ENCODE measurements at regions not wholly inside any gene's neighbourhood (a gene's known extent, or its start where the extent isn't known, plus 50 kb on each side); places are given as distances from the start of the nearest gene placed in this dataset.

- no peaks in the 10 kb centered on the region for H3K36me3 ChIP-seq (replicated peaks)
- in situ Hi-C loops (cut with MboI; ENCODE audit: low sequenced_read_pairs), result no loop called here
- no peaks in the 10 kb centered on the region for H3K4me1 ChIP-seq
- H3K4me3 ChIP-seq, result no peak overlapping the region
- DNase-seq (ENCODE audit: low spot score in 2 of 2), result no peak
- H3K9me3 ChIP-seq, result no peaks in the 10 kb centered on the region
- H3K27me3 ChIP-seq (ENCODE audit: low read depth), result no peaks in the 10 kb centered on the region; the same call in 1 of the 2 replicates
Measured at GRCh38 chr2:238560234-238560633, 133.5 kb downstream of the ASB1 start.

DNA sequence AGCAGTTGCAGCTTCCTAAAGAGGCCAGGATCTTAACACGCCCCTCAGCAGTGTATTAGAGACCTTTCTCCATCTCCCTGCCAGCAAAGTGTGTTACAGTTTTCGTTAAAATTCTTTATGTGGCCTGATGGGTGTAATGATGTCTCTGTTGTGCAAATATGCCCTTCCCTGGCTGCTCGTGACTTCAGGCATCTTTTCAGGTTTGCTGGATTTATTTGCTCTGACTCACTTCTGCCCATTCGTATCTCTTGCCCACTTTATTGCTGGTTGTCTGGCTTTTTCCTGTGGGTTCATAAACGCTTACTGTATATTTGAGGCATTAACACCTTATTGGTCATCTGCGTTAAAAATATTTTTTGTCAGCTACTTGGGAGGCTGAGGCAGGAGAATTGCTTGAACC is 134.5 kb downstream of the ASB1 start:
- no peaks in the 10 kb centered on the region for H3K36me3 ChIP-seq (replicated peaks)
- no peaks in the 10 kb centered on the region for H3K9me3 ChIP-seq
- in situ Hi-C loops (cut with MboI; ENCODE audit: low sequenced_read_pairs), result no loop called here
- no peaks in the 10 kb centered on the region; the same call in 1 of the 2 replicates for H3K27me3 ChIP-seq (ENCODE audit: low read depth)
- no peaks in the 10 kb centered on the region for H3K4me1 ChIP-seq
- DNase-seq (ENCODE audit: low spot score in 2 of 2), result no peak
- no peak overlapping the region for H3K4me3 ChIP-seq

DNA sequence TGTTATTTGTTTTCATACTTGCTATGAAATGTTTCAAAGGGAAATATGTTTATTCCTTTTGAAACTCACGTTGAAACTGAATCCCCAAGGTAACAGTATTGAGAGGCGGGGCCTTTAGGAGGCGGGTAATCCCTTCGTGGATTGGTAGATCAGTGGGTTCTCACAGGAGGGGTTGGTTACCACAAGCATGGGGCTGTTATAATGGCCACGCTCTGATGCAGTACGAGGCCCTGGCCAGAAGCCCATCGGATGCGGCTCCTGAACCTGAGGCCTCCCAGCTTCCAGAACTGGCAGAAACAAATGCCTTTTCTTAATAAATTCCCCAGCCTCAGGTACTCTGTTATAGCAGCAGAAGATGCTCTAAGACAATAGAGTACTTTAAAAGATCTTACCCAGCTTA is 135.7 kb downstream of the ASB1 start:
- in situ Hi-C loops (cut with MboI; ENCODE audit: low sequenced_read_pairs), result no loop called here

GRCh38 chr2:238563551-238563950 is 136.8 kb downstream of the ASB1 start:
- Histone ChIP-seq H3K9me3 (no peaks in the 10 kb centered on the region), H3K4me1 (no peaks in the 10 kb centered on the region)
- DNase-seq (ENCODE audit: low spot score in 2 of 2), result no peak

More for the DNA sequence above, 135.7 kb downstream of the ASB1 start:
- DNase-seq (ENCODE audit: low spot score in 2 of 2), result no peak
- Histone ChIP-seq H3K36me3 (replicated peaks) (no peaks in the 10 kb centered on the region), H3K27me3 (ENCODE audit: low read depth) (no peaks in the 10 kb centered on the region; the same call in 1 of the 2 replicates), H3K4me1 (no peaks in the 10 kb centered on the region), H3K9me3 (no peaks in the 10 kb centered on the region), H3K4me3 (no peak overlapping the region)

DNA sequence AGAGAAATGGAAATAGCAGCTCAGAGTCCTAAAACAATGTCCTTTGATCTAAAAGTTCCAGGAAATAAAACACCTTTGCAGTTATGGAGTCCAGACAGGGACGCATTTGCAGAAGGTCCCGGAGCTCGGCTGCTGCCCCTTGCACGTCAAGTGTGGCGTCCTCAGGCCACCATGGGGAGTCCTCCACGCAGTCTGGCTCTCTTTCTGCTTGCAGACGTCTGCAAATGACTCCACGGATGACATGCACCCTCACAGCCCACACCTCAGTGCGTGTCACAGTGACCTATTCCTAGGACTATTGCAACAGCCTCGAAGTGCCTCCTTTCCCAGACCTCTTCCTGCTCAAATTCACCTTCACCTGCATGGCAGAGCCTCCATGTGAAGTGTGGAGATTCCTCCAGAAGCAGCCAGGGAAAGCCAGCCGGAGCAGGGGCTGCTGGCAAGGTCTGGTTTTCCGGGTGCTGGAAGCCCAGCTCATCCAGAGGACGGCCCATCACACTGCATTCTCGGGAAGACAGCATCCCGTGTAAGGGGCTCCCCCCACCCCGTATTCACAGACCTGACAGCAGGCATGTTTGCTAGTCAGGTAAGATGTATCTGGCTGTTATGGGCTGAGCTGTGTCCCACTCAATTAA is 137.7 kb downstream of the ASB1 start:
- H3K9me3 ChIP-seq, result no peaks in the 10 kb centered on the region
- no peaks in the 10 kb centered on the region; the same call in 1 of the 2 replicates for H3K27me3 ChIP-seq (ENCODE audit: low read depth)
- no peaks in the 10 kb centered on the region for H3K4me1 ChIP-seq
- DNase-seq (ENCODE audit: low spot score in 2 of 2), result no peak
- H3K4me3 ChIP-seq, result no peak overlapping the region
- no peaks in the 10 kb centered on the region for H3K36me3 ChIP-seq (replicated peaks)
- in situ Hi-C loops (cut with MboI; ENCODE audit: low sequenced_read_pairs), result no loop called here

More at GRCh38 chr2:238563551-238563950, 136.8 kb downstream of the ASB1 start:
- no peaks in the 10 kb centered on the region for H3K36me3 ChIP-seq (replicated peaks)
- in situ Hi-C loops (cut with MboI; ENCODE audit: low sequenced_read_pairs), result no loop called here
- no peaks in the 10 kb centered on the region; the same call in 1 of the 2 replicates for H3K27me3 ChIP-seq (ENCODE audit: low read depth)
- H3K4me3 ChIP-seq, result no peak overlapping the region

- H3K27me3 ChIP-seq (ENCODE audit: low read depth), result no peaks in the 10 kb centered on the region; the same call in 1 of the 2 replicates
Measured at GRCh38 chr2:238565031-238565430, 138.3 kb downstream of the ASB1 start.

DNA sequence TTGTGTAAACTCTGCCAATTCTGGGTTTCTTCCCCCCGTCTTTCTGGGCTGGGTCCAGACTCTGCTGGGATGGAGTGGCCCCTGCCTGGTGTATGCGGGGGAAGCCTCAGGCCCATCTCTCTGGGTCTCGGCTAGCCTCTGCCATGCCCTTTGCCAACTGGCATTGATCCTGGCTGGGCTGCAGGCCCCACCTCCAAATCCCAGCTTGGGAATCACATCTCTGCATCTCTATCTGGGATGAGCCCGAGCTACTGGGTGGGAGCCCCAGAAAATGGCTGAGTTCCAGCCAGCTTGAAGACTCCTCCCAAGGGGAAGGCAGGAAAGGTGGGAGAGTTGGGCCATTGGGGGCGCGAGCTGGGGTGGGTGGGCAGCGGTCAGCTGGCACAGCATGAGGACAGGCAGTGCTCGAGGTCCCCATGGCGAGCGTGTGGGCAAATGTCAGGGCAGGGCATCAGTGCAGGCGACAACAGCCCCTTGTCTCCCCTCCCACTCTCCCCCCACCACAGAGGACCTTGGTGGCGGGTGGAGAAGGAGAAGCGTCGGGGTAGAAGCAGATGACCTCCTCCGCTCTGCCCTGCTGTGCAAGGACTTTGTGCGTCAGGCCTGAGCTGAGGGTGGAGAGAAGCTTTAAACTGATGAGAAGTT is 139.4 kb downstream of the ASB1 start:
- H3K4me3 ChIP-seq, result no peak overlapping the region
- in situ Hi-C loops (cut with MboI; ENCODE audit: low sequenced_read_pairs), result no loop called here
- no peak for DNase-seq (ENCODE audit: low spot score in 2 of 2)
- H3K4me1 ChIP-seq, result no peaks in the 10 kb centered on the region
- H3K36me3 ChIP-seq (replicated peaks), result no peaks in the 10 kb centered on the region
- H3K27me3 ChIP-seq (ENCODE audit: low read depth), result no peaks in the 10 kb centered on the region; the same call in 1 of the 2 replicates
- no peaks in the 10 kb centered on the region for H3K9me3 ChIP-seq

More at GRCh38 chr2:238565031-238565430, 138.3 kb downstream of the ASB1 start:
- no peak for DNase-seq (ENCODE audit: low spot score in 2 of 2)
- in situ Hi-C loops (cut with MboI; ENCODE audit: low sequenced_read_pairs), result no loop called here
- no peak overlapping the region for H3K4me3 ChIP-seq
- no peaks in the 10 kb centered on the region for H3K4me1 ChIP-seq
- no peaks in the 10 kb centered on the region for H3K9me3 ChIP-seq
- H3K36me3 ChIP-seq (replicated peaks), result no peaks in the 10 kb centered on the region

DNA sequence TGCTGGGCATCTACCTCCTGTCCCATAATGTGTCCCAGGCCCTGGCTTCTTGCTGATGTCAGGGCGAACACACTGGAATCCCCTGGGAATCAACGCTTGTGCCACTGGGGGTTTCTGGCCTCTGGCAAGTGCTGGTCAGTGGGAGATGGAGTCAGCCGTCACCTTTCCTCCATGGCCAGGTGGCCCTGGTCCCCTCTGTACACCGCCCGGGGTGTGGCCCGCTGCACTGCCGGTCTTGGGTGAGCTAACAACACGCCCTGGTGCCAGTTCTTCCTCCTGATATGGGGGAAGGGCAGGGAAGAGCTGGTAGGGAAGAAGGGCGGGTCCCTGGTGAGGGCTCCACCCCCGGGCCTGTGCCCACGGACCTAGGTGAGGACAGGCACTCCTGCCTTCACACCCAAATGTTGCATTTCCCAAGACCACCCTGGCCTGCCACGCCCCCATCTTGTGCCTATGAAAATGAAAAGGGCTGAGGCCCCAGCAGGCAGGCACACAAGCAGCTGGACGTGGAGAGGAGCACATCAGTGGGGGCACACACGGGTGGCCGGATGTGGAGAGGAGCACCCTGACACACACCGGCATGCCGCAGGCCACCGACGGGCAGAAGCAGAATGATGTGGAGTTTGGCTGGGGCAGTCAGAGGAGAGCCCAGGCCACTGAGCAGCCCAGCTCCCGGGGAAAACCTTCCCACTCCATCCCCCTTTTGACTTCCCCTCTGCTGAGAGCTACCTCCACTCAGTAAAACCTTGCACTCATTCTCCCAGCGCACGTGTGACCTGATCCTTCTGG is 140.5 kb downstream of the ASB1 start:
- Histone ChIP-seq H3K9me3 (no peaks in the 10 kb centered on the region), H3K36me3 (replicated peaks) (no peaks in the 10 kb centered on the region), H3K4me3 (no peak overlapping the region), H3K27me3 (ENCODE audit: low read depth) (no peaks in the 10 kb centered on the region; the same call in 1 of the 2 replicates), H3K4me1 (no peaks in the 10 kb centered on the region)
- no peak for DNase-seq (ENCODE audit: low spot score in 2 of 2)
- in situ Hi-C loops (cut with MboI; ENCODE audit: low sequenced_read_pairs), result no loop called here

DNA sequence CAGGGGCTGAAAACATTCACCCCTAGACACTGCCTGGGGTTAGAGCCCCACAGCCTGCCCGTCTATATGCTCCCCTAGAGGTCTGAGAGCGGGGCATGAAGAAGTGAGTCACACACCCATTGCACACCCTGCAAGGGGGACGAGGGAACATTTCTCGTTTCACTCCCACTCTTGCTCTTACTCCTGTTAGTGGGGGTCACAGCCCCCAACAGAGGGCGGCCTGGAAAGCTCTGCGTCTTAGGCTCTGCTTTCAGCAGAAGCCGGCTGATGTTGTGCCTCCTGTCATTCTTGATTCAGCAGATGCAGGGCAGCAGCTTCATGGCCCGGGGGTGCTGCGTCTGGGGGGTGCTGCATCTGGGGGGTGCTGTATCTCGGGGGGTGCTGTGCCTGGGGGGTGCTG is 141.3 kb downstream of the ASB1 start:
- Histone ChIP-seq H3K9me3 (no peaks in the 10 kb centered on the region), H3K36me3 (replicated peaks) (no peaks in the 10 kb centered on the region), H3K27me3 (ENCODE audit: low read depth) (no peaks in the 10 kb centered on the region; the same call in 1 of the 2 replicates), H3K4me1 (no peaks in the 10 kb centered on the region), H3K4me3 (no peak overlapping the region)
- in situ Hi-C loops (cut with MboI; ENCODE audit: low sequenced_read_pairs), result no loop called here
- DNase-seq (ENCODE audit: low spot score in 2 of 2), result no peak

DNA sequence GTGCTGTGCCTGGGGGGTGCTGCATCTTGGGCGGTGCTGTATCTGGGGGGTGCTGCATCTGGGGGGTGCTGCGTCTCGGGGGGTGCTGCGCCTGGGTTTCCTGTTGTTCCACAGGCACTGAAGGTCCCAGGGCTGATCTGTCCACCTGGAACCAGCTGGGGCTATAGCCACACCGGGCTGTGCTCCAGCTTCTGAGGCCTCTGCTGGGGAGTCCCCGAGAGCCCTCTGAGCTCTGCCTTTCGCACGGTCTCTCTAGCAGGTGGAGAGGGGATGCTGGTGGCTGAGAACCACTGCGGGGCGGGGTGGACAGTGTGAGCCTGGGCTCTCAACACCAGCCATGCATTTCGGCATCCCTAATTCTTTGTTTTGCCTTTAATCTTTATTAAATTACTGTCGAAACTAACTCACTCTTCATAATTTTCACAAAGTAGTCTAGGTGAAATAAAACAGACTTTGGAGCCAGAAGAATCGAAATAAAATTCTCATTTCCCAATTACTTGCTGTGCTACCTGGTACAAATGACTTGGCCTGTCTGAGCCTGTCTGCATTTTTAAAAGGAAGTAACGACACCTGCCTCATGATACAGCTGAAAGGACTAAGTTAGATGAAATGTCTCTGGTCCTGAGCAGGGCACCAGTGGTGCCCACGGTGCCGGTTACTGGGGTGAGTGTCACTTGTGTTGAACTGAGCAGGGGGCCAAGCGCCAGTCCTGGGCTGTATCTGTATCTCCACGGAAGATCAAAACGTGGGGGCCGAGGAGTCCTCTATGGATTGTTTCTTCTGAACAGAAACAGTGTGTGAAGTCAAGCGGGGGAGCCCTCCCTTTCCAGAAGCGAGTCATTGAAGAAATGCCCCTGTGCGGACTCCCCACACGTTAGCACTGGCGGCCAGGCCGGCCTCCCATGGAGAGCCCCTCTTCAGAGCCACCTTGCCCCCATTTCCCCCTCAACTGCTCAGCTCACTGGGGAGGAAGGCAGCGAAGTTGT is 142.0 kb downstream of the ASB1 start:
- DNase-seq (ENCODE audit: low spot score in 2 of 2), result no peak
- in situ Hi-C loops (cut with MboI; ENCODE audit: low sequenced_read_pairs), result no loop called here
- Histone ChIP-seq H3K9me3 (no peaks in the 10 kb centered on the region), H3K4me3 (no peak overlapping the region), H3K4me1 (no peaks in the 10 kb centered on the region), H3K27me3 (ENCODE audit: low read depth) (no peaks in the 10 kb centered on the region), H3K36me3 (replicated peaks) (no peaks in the 10 kb centered on the region)

- in situ Hi-C loops (cut with MboI; ENCODE audit: low sequenced_read_pairs), result no loop called here
- Histone ChIP-seq H3K27me3 (ENCODE audit: low read depth) (no peaks in the 10 kb centered on the region), H3K9me3 (no peaks in the 10 kb centered on the region), H3K4me3 (no peak overlapping the region), H3K36me3 (replicated peaks) (no peaks in the 10 kb centered on the region), H3K4me1 (no peaks in the 10 kb centered on the region)
- no peak for DNase-seq (ENCODE audit: low spot score in 2 of 2)
Measured at GRCh38 chr2:238569507-238570195, 142.9 kb downstream of the ASB1 start.

- Histone ChIP-seq H3K4me1 (no peaks in the 10 kb centered on the region), H3K27me3 (ENCODE audit: low read depth) (no peaks in the 10 kb centered on the region), H3K4me3 (no peak overlapping the region), H3K36me3 (replicated peaks) (no peaks in the 10 kb centered on the region), H3K9me3 (no peaks in the 10 kb centered on the region)
- in situ Hi-C loops (cut with MboI; ENCODE audit: low sequenced_read_pairs), result no loop called here
- DNase-seq (ENCODE audit: low spot score in 2 of 2), result no peak
Measured at GRCh38 chr2:238570391-238570790, 143.7 kb downstream of the ASB1 start.

DNA sequence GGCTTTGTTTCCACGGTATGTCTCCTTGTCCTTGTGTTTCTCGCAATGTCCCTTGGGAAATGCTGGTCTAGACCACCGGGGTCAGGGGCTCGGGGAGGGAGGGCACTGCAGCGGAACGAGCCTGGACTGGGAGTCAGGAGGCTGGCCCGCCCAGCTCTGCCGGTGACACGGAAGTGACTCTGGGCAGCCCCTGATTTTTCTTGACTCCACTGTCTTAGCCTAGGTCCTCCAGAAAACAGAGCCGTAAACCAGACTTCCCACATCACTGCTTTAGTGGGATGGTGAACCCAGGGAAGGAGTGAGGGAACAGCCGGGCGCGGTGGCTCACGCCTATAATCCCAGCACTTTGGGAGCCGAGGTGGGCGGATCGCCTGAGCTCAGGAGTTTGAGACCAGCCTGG is 144.2 kb downstream of the ASB1 start:
- no peaks in the 10 kb centered on the region for H3K36me3 ChIP-seq (replicated peaks)
- no peaks in the 10 kb centered on the region for H3K9me3 ChIP-seq
- DNase-seq (ENCODE audit: low spot score in 2 of 2), result no peak
- in situ Hi-C loops (cut with MboI; ENCODE audit: low sequenced_read_pairs), result no loop called here
- H3K4me1 ChIP-seq, result no peaks in the 10 kb centered on the region
- H3K27me3 ChIP-seq (ENCODE audit: low read depth), result no peaks in the 10 kb centered on the region
- H3K4me3 ChIP-seq, result no peak overlapping the region

Data from HAP-1 (cell line).